HG02759 (cell line): ENCODE measurements at regions not wholly inside any gene's neighbourhood (a gene's known extent, or its start where the extent isn't known, plus 50 kb on each side); places are given as distances from the start of the nearest gene placed in this dataset.

Source experiments
- ATAC-seq: cut with Tn5 transposase; IDR thresholded peaks from one replicate; pipeline ENCODE4 v1.9.1; 2021; ENCODE audit warnings: mild to moderate bottlenecking, moderate library complexity; ENCODE audit not compliant: unreplicated experiment

DNA sequence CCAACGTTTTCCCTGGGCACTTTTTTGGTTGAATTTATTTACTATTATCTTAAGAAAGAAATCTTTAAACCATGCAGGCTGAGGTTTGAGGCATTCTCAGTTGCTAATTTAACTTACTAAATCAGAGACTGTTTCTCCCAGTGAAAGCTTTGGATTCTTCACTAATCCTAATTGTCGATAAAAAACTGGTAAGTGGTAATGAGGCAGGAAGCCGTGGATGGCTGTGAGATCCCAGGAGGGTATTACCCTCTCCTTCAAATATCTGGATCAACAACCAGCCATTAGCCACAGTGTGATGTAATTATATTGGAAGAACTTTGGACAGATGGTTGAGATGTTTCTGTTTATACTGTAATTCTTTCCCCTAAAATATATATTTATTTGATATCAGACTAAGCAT is 485.0 kb downstream of the DISC1 start:
- ATAC-seq: no peak

DNA sequence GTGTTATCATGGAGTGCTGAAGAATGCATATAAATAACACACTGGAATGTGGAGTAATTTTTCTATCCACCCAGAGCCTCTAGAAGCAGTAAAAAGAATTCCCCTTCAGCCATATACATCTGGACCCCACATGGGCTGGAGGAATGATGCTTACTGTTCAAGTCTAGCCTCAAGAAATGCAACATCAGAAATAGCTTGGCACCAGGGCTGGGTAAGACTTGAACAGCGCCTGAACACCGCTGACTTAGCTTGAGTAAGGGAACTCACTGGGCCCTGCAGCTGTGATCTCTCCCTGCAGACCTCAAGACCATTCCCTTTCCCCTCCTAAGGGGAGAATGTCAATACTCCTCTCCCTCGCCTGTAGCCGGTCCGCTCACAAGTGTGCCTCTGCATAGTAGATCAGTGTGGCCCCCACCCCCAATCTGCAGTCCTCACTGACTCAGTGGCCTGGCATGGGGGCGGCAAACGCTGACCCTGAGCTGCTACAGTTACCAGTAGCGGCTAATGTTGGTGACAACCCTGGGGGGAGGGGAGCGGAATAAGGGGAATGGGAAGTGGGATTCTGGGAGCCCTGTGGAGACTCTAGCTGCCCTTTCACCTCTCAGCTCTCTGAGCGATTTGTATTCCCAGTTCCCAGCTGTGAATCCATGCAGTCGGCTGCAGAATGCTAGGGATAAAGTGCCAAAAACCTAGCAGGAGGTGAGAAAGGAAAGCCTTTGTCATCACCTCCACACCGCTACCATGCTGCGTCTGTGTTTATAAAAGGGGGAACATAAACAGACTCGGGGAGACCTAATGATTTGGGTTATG is 483.9 kb downstream of the DISC1 start:
- ATAC-seq: no peak

DNA sequence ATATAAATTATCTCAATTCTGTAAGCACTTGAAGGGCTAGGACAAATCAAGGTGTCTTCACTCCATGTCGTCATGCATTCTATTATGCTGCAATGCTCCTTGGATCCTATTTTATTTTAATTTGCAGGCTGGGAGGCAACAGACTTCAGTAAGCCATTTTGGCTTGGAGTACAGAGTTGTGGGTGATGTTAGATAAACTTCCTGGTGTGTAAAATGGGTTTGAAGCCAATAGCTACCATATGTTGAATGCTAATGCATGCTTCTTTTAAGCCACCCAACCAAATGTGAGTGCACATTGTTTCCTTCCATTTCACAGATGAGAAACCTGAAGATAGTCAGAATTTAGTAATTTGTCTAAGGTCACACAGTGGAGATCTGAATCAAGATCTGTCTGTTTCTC is 482.8 kb downstream of the DISC1 start:
- ATAC-seq: no peak

DNA sequence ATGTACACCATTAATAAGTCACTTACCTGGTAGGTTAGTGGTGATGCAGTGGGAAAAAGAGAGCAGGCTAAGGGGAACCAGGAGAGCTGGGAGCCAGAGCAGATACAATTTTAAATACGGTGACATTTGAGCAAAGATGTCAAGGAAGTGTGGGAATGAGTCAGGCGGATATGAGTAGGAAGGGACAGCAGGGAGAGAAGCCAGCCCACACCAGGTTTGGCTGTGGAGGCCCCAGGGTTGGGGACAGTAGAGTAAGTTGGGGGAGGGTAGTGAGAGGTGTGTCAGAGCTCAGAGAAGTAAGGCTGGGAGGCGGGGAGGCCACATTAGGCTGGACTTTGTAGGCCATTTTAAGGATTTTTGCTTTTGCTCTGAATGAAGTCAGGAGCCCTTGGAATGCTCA is 482.0 kb downstream of the DISC1 start:
- ATAC-seq: no peak

DNA sequence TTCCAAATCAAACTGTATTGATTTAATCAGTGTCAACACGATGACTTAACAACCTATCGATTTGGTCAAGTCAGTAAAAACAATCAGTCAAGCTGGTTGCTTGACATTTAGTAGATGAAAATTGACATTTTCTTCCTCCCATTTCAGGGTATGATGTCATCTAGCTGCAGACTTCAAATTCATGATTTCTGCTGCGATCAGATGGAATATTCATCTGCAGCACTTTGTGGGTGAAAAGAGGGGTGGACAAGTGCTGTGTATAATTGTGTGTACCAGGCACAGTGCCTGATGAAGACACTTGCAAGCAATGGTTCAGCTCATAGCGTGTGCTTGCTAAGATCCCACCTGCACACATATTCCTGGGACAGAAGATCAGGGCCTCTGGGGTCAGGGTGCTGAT is 479.8 kb downstream of the DISC1 start:
- ATAC-seq: no peak

DNA sequence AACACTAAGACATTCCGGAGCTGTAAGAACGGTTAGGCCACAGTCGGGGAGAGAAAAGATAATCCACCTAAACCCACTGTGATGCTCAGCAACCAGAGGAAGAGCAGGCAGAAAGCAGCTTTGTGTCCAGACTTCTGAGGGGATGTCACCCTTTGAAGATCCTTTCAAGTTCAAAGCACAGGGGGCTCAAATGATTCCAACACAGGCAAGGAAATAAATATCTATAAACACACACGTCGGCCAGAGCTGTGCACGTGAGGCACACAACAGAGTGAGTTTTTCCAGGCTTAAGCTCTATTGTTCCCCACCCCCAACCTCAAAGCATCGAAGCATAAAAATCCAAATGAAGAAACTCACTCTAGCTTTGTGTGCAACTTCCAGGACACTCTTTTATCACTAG is 479.0 kb downstream of the DISC1 start:
- no peak for ATAC-seq

DNA sequence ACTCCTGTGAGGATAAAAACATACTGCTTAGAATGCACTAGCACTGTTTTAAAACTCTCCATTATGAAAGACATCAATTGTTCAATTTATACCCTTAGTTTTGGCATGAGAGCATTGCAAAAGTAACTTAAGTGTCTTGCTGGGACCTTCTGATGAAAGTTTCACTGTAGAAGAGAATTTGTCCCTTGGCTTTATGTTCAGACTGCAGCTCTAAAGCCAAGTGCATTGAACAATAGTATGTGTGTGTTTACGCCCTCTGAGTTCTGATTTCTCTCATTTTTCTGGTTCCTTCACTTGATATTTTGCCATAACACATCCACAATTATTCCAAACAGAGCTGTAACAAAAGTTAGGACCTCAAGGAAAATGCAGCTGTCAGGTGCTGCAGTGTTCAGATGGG is 474.6 kb downstream of the DISC1 start:
- ATAC-seq: no peak

DNA sequence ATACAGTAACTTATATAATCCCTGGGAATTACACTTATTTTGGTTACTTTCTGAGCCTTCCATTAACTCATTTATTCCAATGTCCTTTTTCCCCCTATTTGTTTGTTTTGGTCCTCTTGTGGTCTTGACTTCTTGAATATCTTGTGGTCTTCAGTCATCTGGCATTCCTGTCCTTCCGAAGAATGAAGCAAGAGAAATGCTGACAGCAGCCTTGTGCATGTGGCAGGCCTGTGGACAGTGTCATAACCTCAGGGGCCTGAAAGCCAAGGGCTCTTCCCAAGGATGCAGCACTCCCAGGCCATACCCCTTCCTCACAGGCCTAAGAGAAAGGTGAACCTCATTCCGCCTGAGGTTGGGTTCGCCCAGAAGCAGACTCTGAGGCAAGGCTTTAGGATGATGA is 470.2 kb downstream of the DISC1 start:
- no peak for ATAC-seq
